ENCODE measurements at regions not wholly inside any gene's neighbourhood (a gene's known extent, or its start where the extent isn't known, plus 50 kb on each side); places are given as distances from the start of the nearest gene placed in this dataset.

GRCh38 chr2:43107679-43108078, 118.7 kb downstream of the ZFP36L2 start:
- TF ChIP-seq BHLHE40 (IDR thresholded peaks at IDR 0.05; ENCODE audit: borderline replicate concordance in 1 of 2, low read depth in 2 of 2, low read length in 1 of 2) (no peak), SMC3 (IDR thresholded peaks at IDR 0.05; ENCODE audit: borderline replicate concordance, low read length) (no peak), HCFC1 (IDR thresholded peaks at IDR 0.05; ENCODE audit: low read length) (no peak), EP300 (IDR thresholded peaks at IDR 0.05; ENCODE audit: borderline replicate concordance in 1 of 2, control insufficient read depth in 1 of 2, low read depth in 2 of 2, low read length in 2 of 2) (no peak), IRF3 (IDR thresholded peaks at IDR 0.05) (no peak), CBFB (IDR thresholded peaks at IDR 0.05; ENCODE audit: low read depth) (no peak), POLR2A (IDR thresholded peaks at IDR 0.05; ENCODE audit: low read depth, low read length) (no peak), SIN3A (IDR thresholded peaks at IDR 0.05; ENCODE audit: low read depth, low read length) (no peak), ZNF274 (IDR thresholded peaks at IDR 0.05; ENCODE audit: insufficient read depth, insufficient read length) (no peak), MAX (IDR thresholded peaks at IDR 0.05; ENCODE audit: low read depth, low read length) (no peak), CHD2 (IDR thresholded peaks at IDR 0.05; ENCODE audit: borderline replicate concordance, low read depth, low read length) (no peak)
